HL-60/S4 treated with phorbol 12-myristate 13-acetate at 8.2 ng/mL for 4 days and 3 days (cell line): ENCODE measurements at regions not wholly inside any gene's neighbourhood (a gene's known extent, or its start where the extent isn't known, plus 50 kb on each side); places are given as distances from the start of the nearest gene placed in this dataset.
"Not testable (repeated sequence)": the region's sequence is repeated elsewhere in the genome, so short reads cannot be mapped to it uniquely, and the experiment has no call there.

ENCODE experiments used
- in situ Hi-C: fragments of 300-500 bp; cut with MboI; formaldehyde crosslinking; loops from 2 replicates; pipeline ENCODE4 v1.15.0; 2022; ENCODE audit warnings: low sequenced_read_pairs

DNA sequence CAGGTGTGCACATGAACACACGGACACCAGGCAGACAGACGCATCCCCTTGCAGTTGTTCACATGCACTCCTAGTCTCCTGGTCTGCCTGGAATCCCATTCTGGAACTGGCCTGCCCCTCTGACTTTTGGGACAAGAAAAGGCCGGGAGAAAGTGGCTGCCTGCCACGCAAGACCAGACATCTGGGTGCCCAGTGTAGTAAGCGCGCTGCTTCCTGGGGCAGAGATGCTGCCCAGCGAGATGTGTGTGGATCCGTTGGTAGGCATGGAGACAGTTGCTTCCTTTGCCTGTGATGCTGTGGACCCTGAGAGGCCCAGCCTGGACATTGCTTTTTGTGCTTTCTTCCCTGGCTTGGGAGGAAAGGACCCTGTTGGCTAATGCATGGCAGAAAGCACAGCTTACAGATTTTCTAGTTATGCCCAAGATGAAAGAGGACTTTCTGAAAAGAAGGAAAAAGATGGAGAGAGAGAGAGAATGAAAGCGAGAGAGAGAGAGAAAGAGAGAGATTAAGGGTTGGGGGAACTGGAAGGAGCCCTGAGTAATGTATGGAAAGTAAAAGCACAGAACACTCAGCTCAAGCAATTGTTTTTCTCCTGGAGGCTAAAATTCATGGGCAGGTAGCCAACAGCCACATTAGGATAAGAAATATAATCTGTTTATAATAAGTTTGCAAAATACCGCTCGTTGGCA is 235.3 kb downstream of the BCL2L11 start:
- in situ Hi-C loops, result not testable (repeated sequence)

DNA sequence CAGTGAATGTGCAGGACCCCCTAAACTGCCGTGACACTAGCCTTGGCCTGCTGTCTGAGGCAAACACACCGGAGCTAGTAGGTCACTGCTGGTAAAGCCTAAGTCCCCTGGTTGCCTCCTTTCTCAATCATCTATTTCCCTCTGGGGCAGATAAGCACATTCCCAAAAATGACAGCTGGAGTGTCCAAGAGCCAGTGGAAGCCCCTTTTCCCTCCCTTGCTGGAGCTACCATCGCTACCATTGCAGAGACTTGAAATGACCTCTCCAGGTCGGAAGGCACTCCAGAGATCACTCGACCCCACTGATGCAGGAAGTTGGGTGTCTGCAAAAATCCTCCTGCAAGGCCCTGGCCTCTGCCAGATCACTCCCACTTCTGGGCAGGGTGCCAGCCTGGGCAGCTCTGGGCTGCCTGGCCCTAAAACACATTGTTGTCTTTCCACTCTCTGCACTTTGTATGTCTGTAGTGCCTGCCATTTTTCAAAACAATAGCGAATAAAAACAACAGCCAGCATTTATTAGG is 235.9 kb downstream of the BCL2L11 start:
- in situ Hi-C loops, result not testable (repeated sequence)

DNA sequence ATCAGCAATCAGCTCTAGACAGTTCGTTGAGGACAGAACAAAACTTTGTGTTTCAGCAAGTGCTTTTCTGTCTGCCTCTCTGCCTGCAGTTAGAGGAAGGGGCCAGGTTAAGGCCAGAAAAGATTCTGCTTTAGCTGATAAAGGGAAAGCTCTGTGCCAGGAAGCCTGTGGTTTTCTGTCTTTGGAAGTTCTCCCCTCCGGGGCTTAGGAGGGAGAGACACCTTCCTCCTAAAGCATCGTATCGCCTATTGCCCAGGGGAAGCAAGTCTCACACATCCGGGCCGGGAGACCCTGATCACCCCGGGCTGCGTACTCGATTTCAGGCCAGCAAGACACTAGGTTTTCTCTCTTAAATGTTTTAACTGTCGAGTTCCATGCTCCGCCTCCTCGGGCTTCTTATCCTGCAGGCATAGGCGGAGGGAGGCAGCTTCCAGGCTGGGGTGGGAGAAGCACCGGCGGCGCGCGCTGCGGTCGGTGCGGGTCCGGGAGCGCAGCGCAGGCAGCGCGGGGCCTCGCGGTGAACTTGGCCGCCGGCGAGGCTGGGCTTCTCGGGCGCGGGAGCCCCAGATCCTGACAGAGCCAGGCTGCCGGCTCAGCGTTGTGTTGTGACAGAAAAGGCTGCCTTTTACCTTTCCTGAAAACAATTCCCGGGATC is 245.4 kb downstream of the BCL2L11 start:
- in situ Hi-C loops, result not testable (repeated sequence)

DNA sequence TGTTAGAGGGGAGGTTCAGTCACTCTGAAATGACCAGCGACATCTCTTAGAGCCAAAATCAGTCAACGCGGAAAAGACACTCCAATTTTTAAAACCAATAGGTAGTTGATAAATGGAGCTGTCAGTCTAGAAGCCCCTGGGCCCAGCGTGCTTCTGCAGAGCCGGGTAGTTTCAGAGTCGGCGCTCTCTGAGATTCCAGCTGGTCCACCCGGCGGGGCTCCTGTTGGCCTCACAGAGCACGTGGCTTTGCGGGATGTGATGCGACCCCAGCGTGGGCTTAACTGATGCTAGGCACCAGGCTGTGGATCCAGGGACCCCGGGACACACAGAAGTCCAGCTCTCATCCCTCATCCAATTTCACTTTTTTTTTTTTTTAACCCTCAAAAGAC is 245.9 kb downstream of the BCL2L11 start:
- in situ Hi-C loops, result not testable (repeated sequence)

DNA sequence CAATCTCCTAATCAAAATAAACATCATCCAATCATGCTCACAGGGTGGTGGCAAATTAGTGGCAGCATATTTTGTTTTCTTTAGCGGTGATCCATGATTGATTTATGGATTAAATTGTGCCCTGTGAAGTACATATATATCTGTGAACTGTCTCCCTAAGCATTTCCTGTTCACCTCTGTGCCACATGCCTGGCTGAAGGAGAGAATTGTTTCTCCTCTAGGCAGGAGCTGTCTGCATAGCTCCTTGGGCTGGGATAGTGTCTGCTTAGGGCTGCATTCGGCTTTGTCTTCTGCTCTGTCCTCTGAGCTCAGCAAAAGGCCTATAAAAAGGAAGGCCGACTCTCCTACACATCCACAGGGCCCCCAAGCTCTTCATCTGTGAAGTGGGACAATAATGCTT is 246.4 kb downstream of the BCL2L11 start:
- in situ Hi-C loops, result not testable (repeated sequence)

DNA sequence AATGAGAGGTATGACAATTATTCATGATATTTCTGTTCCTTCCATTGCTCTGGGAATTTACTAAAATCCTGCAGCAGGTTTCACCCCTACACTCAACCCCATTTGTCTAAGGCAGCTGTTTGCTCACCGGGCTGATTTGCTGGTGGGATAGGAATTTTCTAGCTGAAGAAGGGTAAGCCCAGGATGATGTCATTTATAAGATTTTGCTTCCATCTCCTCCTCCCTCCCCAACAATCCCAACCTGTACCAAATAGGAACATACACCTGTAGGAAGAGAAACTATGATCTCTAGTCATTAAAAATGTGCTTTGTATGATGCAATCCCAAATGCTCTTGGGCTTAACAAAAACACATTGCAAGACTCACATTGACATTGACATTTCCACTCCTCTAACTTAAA is 247.2 kb downstream of the BCL2L11 start:
- in situ Hi-C loops, result not testable (repeated sequence)

DNA sequence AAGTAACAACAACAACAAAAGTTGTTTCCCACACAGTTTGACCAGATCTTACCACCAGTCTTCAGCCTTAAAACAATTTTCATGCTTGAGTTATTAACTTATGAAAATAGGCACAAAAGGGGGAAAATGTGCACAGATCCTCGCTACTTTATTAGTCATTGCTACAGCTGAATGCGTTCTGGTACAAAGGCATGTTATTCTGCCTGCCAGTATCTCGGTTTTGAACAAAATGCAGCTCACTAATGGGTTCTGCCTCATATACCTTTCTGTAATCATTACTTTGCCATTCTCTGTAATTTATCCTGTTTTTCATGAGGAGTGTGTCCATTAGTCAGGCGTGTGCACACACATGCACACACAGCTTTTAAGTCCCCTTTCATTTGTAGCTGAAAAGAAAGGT is 247.6 kb downstream of the BCL2L11 start:
- in situ Hi-C loops, result not testable (repeated sequence)

DNA sequence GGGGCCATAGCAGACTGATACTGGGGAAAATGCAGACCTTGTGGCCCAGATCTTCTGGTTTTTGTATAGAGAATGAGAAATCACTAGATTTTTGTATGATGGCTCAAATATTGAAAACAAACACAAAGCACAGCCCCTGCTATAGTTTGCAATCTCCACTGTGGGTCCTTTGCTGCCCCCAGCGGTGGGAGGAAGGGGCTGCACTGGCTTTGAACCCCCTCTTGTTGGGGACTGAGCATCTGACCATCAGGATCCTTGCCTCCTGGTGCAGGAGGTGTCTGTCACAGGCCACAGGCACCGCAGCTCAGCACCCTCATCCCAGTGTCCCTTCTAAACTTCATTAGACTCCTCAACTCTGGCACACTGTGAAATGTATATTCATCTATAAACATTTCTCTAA is 252.3 kb downstream of the BCL2L11 start:
- in situ Hi-C loops, result not testable (repeated sequence)

DNA sequence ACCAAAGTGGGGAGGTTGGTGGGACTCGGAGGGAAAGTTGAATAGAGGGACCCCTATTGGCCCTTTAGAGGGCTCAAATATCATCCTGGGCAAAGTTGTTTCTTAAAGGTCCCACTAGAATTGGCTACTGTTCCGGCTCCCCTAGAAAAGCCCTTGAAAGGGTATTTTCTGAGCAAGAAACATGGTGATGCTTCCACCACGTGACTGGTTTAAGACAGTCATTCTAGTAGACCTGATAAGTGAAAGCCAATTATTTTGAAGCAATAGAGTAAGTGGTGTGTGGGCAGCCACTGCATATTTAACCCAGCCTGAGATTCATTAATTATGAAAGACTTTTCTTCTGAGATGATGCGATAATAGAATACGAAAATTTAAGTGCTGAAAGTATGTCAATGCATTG is 253.3 kb downstream of the BCL2L11 start:
- in situ Hi-C loops, result not testable (repeated sequence)

DNA sequence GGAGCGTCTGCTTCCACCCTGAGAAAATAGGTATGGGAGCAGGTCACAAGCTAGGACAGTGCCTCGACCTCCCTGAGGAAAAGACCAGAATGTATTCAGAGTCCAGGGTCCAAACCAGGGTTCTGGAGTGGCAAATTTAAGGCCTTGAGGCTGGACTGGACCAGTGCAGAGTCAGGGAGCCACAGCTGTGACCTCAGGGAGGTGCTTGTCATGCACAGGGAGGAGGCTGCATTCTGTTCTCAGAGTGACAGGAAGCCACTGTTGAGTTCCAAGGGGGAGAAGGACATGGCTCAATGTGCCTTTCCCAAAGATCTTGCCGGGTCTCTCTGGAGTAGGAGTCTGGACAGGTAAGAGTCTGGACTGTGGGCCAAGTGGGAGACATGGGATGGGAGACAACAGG is 254.0 kb downstream of the BCL2L11 start:
- in situ Hi-C loops, result not testable (repeated sequence)

DNA sequence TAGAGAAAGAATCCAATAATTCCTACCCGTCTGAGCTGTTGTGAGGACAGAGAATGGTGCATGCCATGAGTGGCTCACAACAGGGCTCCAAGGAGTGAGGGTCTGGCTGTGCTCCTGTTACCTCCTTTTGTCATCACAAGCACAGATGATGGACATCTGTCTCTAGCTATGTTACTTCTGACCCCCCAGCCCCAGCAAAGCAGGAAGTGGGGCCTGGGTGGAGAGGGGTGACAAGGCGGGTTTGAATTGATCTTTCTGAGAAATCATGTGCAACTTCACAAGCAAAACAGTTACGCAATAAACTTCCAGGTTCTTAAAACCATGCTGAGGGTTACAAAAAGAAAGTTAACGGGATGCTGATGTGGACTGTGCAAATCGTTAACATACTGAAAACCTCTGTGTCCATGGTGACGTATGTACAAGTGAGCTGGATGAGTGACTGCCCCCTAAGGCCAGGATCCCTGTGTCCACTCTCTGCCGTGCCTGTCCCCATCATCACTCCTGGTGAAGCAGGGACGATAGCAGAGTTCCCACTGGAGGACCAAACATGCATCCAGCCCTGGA is 254.7 kb downstream of the BCL2L11 start:
- in situ Hi-C loops, result not testable (repeated sequence)

DNA sequence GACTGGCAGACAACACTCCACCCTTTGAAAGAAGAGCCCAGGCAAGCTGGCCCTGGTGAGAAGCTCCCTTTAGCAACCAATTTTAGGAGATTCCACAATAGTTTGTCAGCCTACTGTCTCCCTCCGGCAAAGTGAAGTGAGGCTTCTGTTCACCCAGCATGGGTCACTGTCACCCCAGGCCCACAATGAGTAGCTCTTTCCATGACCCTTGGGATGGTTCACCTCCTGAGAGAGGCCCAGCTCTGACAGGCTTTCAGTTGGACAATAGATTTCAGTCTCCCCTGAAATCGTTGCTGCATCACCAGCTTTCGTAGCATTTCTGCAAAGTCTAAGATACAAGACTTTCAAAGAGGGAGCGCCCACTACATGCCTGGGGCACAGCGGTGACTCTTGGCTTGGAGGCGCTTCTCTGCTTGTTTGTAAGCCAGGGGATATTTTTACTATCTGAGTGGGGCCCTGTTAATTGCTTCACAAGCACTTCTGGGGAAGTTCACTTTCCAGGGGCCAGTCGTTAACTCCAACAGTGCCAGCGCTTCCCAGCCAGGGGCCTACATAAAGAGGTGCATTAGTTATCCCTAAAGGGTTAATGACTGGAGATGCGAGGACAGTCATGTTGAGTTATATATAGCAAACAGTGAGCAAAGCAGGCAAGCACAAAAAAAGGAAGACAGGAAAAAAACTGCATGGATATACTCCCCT is 255.7 kb downstream of the BCL2L11 start:
- in situ Hi-C loops, result not testable (repeated sequence)

DNA sequence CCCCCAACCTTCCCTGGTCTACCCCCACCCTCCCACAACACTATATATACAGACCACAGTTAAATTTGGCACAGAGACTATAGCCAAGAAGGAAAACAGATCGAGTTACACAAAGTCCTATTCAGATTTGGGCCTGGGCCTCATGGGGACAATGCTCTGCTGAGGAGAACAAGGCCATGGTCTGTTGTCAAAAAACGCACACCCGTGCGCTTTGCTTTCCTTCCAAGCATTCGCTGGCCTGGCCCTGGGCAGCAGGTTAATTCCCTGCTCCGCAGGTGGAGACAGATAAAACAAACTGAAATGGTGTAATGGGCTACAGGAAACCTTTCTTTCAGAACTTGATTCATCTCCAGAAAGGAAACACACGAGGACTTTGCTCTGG is 256.2 kb downstream of the BCL2L11 start:
- in situ Hi-C loops, result not testable (repeated sequence)

DNA sequence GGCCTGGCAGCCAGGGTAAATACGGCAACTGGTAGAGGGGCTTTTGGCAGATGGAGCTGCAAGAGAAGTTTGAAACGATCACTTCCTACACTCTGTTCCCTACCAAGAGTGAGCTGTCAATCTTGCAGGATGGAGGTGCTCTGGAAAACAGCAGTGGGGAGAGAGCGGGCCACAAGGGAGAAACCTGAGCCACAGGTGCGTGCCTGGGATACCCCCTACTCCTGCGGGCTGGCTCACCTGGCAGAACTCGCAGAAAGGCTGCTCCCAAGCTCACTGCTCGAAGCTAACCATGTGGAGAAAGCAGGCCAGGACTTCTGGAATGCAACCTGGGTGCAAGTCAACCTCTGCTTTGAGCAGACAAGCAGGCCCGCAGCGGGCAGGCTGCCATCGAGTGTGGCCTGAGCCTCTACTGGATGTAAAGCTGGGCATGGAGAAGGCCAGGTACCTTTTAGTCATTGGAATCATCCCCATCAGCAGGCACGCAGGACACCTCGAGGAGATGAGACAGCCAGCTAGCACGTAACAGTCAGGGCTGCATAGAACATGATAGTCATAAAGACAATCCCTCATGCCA is 256.8 kb downstream of the BCL2L11 start:
- in situ Hi-C loops, result not testable (repeated sequence)

DNA sequence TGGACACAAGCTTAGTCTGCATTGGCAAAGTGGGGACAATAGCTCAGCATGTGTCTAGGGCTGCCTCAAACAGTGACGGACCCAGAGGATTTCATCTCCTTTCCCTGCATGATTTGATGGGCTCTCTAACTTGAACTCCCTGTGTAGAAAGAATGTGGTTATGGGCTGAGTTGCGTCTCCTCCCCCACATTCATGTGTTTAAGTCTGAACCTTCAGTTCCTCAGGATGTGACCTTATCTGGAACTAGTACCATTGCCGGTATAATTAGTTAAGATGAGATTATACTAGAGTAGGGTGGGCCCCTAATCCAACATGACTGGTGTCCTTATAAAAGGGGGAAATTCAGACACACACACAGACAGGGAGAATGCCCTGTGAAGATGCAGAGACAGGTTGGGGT is 257.6 kb downstream of the BCL2L11 start:
- in situ Hi-C loops, result not testable (repeated sequence)

DNA sequence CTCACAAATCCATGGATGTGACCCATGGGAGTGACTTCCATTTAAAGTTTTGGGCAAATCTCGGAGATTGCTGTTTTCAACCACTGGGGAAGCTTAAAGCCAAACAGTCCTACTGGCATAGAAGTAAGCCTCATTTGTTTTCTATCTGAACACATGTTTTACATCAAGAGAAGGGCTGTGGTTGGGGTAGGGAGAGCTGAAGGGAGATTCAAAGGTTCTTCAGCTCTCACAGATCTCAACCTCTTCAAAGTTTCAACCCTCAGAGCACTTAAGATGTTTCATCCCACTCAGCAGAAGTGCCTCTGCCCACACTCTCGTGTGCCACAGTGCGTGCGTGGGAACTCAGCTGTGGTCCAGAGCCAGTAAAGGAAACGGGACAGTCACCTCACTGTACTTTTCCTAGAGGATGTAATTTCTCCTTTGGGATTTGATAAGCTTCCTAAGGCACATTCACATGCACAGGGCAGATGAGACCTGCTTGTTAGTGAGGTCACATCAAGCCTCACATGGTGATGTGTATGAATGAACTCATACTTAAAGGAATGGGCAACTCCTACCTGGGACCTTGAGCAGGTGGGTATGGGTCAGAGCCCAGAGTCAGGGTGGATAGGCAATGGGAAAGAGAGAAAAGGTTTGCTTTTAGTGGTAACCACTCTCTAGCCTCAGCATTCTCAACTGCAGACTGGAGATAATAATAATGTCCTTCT is 260.2 kb downstream of the BCL2L11 start:
- in situ Hi-C loops, result not testable (repeated sequence)

DNA sequence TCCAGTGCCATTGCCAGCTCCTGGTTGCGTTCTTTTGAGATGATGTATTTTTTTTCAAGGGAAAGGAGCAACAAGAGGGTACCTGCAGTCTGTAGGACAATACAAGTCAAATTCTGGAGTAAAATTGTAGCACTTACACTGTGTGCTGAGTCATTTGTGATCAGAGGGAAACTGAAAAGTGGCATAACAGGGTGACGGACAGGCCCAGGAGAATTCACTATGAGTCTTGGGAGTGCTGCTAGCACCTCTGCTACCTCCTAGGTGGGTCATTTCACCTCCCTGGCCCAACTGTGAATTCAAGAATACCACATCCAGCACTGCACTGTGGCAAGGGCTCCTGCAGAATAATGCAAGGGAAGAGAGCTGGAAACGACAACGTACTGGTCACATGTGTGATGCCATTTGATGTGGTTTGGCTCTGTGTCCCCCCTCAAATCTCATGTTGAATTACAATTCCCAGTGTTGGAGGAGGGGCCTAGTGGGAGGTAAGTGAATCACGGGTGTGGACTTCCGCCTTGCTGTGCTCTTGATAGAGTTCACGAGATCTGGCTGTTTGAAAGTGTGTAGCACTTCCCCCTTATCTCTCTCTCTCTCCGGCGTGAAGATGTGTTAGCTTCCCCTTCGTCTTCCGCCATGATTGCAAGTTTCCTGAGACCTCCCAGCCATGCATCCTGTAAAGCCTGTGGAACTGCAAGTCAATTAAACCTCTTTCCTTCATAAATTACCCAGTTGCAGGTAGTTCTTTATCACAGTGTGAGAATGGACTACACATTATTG is 261.0 kb downstream of the BCL2L11 start:
- in situ Hi-C loops, result not testable (repeated sequence)

DNA sequence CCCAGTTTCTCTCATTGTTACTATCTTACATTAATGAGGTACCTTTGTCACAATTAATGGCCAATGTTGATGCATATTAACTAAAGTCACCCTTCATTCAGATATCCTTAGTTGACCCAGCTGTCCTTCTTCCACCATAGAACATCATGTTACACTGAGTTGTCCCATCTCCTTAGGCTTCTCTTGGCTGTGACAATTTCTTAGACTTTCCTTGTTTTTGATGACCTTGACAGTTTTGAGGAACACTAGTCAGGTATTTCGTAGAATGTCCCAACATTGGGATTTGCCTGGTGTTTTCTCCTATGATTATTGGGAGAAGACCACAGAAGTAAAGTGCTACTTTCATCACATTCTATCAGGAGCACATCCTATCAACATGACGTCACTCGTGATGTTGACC is 261.8 kb downstream of the BCL2L11 start:
- in situ Hi-C loops, result not testable (repeated sequence)

DNA sequence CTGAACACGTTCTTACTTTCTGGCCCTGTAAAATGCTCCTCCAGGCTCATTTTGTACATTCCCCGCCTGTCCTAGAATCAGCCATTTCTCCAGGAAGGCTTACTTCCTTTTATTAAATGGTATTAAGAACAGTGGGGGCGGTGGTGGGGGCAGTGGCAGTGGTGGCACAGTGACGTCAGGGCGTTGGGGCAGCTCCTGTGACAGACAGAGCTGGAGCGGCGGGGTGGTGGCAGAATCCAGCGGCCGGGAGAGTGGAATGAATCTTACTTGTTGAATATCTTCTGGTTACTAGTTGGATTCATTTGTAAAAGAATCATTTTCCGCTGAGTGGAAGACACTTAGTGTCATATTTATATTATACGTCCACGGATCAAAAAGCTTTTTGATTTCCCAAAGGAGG is 262.6 kb downstream of the BCL2L11 start:
- in situ Hi-C loops, result not testable (repeated sequence)
